ENCODE measurements at regions not wholly inside any gene's neighbourhood (a gene's known extent, or its start where the extent isn't known, plus 50 kb on each side); places are given as distances from the start of the nearest gene placed in this dataset.

GRCh38 chr12:41981013-41981412 is 163.7 kb downstream of the GXYLT1 start:
- no peak for DNase-seq

GRCh38 chr12:41980390-41980789 is 164.3 kb downstream of the GXYLT1 start:
- no peak for DNase-seq

GRCh38 chr12:41979574-41979973 is 165.1 kb downstream of the GXYLT1 start:
- DNase-seq = no peak

GRCh38 chr12:41972598-41972997 is 172.1 kb downstream of the GXYLT1 start:
- no peak for DNase-seq

GRCh38 chr12:41972196-41972595 is 172.5 kb downstream of the GXYLT1 start:
- no peak for DNase-seq

- DNase-seq = no peak
Measured at GRCh38 chr12:41970744-41971143, 173.9 kb downstream of the GXYLT1 start.

GRCh38 chr12:41968599-41968998 is 176.1 kb downstream of the GXYLT1 start:
- DNase-seq = no peak

GRCh38 chr12:41967668-41968500 is 176.8 kb downstream of the GXYLT1 start:
- DNase-seq = no peak

- no peak for DNase-seq
Measured at GRCh38 chr12:41966916-41967315, 177.8 kb downstream of the GXYLT1 start.

- DNase-seq = no peak
Measured at GRCh38 chr12:41966001-41966400, 178.7 kb downstream of the GXYLT1 start.

GRCh38 chr12:41963398-41963797 is 181.3 kb downstream of the GXYLT1 start:
- no peak for DNase-seq

- no peak for DNase-seq
Measured at GRCh38 chr12:41962171-41962572, 182.5 kb downstream of the GXYLT1 start.

- DNase-seq = no peak
Measured at GRCh38 chr12:41959271-41959670, 185.4 kb downstream of the GXYLT1 start.

GRCh38 chr12:41956353-41956752 is 188.3 kb downstream of the GXYLT1 start:
- no peak for DNase-seq

GRCh38 chr12:41950455-41950854 is 194.2 kb downstream of the GXYLT1 start:
- DNase-seq = no peak

GRCh38 chr12:41946106-41946505 is 198.6 kb downstream of the GXYLT1 start:
- no peak for DNase-seq

GRCh38 chr12:41944216-41944615 is 200.5 kb downstream of the GXYLT1 start:
- no peak for DNase-seq

GRCh38 chr12:41943671-41944070 is 201.0 kb downstream of the GXYLT1 start:
- no peak for DNase-seq

GRCh38 chr12:41942354-41942753 is 202.3 kb downstream of the GXYLT1 start:
- no peak for DNase-seq

- DNase-seq = no peak
Measured at GRCh38 chr12:41941079-41941478, 203.6 kb downstream of the GXYLT1 start.

- no peak for DNase-seq
Measured at GRCh38 chr12:41940571-41940970, 204.1 kb downstream of the GXYLT1 start.

- no peak for DNase-seq
Measured at GRCh38 chr12:41936333-41936732, 208.3 kb downstream of the GXYLT1 start.

- no peak for DNase-seq
Measured at GRCh38 chr12:41935911-41936310, 208.8 kb downstream of the GXYLT1 start.

GRCh38 chr12:41932470-41932991 is 212.1 kb downstream of the GXYLT1 start:
- no peak for DNase-seq
